ENCODE measurements at regions not wholly inside any gene's neighbourhood (a gene's known extent, or its start where the extent isn't known, plus 50 kb on each side); places are given as distances from the start of the nearest gene placed in this dataset.

DNA sequence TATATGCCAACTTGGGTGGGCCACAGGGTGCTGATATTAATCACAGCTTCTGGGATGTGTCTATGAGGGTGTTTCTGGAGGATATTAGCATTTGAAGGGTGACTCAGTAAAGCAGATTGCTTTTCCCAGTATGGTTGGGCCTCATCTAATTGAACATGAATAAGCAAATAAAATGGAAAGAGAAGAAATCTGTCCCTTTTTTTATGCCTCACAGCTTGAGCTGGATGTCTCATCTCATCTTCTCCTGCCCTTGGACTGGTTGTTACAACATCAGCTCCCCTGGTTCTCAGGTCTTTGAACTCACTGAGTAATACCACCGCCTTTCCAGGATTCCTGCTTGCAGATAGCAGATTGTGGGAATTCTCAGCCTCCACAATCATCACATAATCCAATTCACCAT, 1149.2 kb downstream of the PCDH18 start:
- 0% methylated on average over 1 of the region's 1 CpG for WGBS (ENCODE audit: insufficient coverage, insufficient replicate concordance, low lambda C conversion rate, missing lambda C conversion rate)
- Histone ChIP-seq H3K27me3 (replicated peaks in 1 of 2; ENCODE audit: control insufficient read depth in 2 of 2, insufficient read depth in 2 of 2, low read length in 1 of 2) (no peaks in the 10 kb centered on the region), H3K4me2 (ENCODE audit: control insufficient read depth, insufficient read depth) (no peak overlapping the region), H3K36me3 (ENCODE audit: control insufficient read depth in 2 of 2, insufficient read depth in 2 of 2, low read length in 1 of 2) (no peaks in the 10 kb centered on the region), H2AFZ (ENCODE audit: control insufficient read depth, low read depth, low read length) (no peak overlapping the region), H3K27ac (ENCODE audit: control insufficient read depth, insufficient read depth) (no peak overlapping the region), H3K9me3 (replicated peaks; ENCODE audit: control insufficient read depth, insufficient read depth, low read length) (no peaks in the 10 kb centered on the region), H3K79me2 (ENCODE audit: control insufficient read depth, insufficient read depth, low read length) (no peaks in the 10 kb centered on the region), H3K4me3 (no peak overlapping the region), H3K4me1 (ENCODE audit: control insufficient read depth, insufficient read depth, low read length) (no peaks in the 10 kb centered on the region), H4K20me1 (ENCODE audit: control insufficient read depth, insufficient read depth) (no peaks in the 10 kb centered on the region), H3K9ac (ENCODE audit: control insufficient read depth, insufficient read depth, low read length) (no peak overlapping the region)
- DNase-seq (ENCODE audit: low read depth, low spot score) = no peak
- POLR2A ChIA-PET = no interaction called here
- SMC1A ChIA-PET (ENCODE audit: uncharacterized antibody, unreplicated experiment) = no interaction called here
- FAIRE-seq = no peak
- CTCF ChIA-PET = interaction anchor here (1.2 kb wide), 1 partner anchor 482 kb away, joined by 3 read pairs; no protein-coding TSS in a partner anchor
- TF ChIP-seq BRCA1 (IDR thresholded peaks at IDR 0.05; ENCODE audit: low read depth, low read length) (no peak), MTA3 (IDR thresholded peaks at IDR 0.05; ENCODE audit: borderline replicate concordance, low read length) (no peak)
- RAD21 ChIA-PET (ENCODE audit: unreplicated experiment) = no interaction called here
- BruUV-seq (replicated peaks) = no TSS peak
- intact Hi-C loops (cut with micrococcal nuclease; ENCODE audit: unreplicated experiment) = no loop called here
- in situ Hi-C loops (cut with MboI) = no loop called here
- no peak for ATAC-seq

DNA sequence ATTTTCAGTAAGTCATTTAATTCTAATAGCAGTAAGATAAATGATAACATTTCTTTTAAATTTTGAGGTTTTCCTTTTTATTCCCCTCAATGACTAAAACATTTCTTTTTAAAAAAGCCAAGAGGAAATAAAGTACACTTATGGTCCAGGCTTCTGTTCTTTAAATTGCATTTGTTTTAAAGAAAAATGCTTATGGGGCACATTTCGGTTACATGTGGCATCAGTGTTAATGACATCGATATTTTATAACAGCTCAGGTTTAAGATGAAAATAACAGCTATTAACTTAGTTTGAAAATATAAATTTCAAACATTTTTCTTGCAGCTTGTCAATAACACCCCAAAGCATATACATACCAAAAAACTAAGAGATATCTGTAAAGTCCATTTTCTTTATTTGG, 1161.1 kb downstream of the PCDH18 start:
- POLR2A ChIA-PET = no interaction called here
- no TSS peak for BruUV-seq (replicated peaks)
- no peaks in the 10 kb centered on the region for H4K20me1 ChIP-seq (ENCODE audit: control insufficient read depth, insufficient read depth)
- H3K27me3 ChIP-seq (replicated peaks in 1 of 2; ENCODE audit: control insufficient read depth in 2 of 2, insufficient read depth in 2 of 2, low read length in 1 of 2) = no peaks in the 10 kb centered on the region
- no peak overlapping the region for H3K4me3 ChIP-seq
- H3K4me2 ChIP-seq (ENCODE audit: control insufficient read depth, insufficient read depth) = no peak overlapping the region
- intact Hi-C loops (cut with micrococcal nuclease; ENCODE audit: unreplicated experiment) = no loop called here
- FAIRE-seq (no peak), ATAC-seq (no peak), DNase-seq (ENCODE audit: low read depth, low spot score) (no peak)
- H3K4me1 ChIP-seq (ENCODE audit: control insufficient read depth, insufficient read depth, low read length) = no peaks in the 10 kb centered on the region
- no peak overlapping the region for H2AFZ ChIP-seq (ENCODE audit: control insufficient read depth, low read depth, low read length)
- no peak overlapping the region for H3K9ac ChIP-seq (ENCODE audit: control insufficient read depth, insufficient read depth, low read length)
- H3K36me3 ChIP-seq (ENCODE audit: control insufficient read depth in 2 of 2, insufficient read depth in 2 of 2, low read length in 1 of 2) = no peaks in the 10 kb centered on the region
- TF ChIP-seq RUNX3 (IDR thresholded peaks at IDR 0.05; ENCODE audit: low read length) (no peak), SRF (IDR thresholded peaks at IDR 0.05; ENCODE audit: low read depth in 2 of 2, low read length in 2 of 2) (no peak), MTA2 (IDR thresholded peaks at IDR 0.05; ENCODE audit: low read depth) (no peak), CEBPB (IDR thresholded peaks at IDR 0.05; ENCODE audit: borderline replicate concordance in 1 of 2, low read depth in 2 of 2, low read length in 2 of 2) (no peak)
- TF ChIP-seq, protein P1, sequence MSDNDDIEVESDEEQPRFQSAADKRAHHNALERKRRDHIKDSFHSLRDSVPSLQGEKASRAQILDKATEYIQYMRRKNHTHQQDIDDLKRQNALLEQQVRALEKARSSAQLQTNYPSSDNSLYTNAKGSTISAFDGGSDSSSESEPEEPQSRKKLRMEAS (IDR thresholded peaks at IDR 0.05; ENCODE audit: low read depth, low read length) = no peak
- TF ChIP-seq, protein P2, sequence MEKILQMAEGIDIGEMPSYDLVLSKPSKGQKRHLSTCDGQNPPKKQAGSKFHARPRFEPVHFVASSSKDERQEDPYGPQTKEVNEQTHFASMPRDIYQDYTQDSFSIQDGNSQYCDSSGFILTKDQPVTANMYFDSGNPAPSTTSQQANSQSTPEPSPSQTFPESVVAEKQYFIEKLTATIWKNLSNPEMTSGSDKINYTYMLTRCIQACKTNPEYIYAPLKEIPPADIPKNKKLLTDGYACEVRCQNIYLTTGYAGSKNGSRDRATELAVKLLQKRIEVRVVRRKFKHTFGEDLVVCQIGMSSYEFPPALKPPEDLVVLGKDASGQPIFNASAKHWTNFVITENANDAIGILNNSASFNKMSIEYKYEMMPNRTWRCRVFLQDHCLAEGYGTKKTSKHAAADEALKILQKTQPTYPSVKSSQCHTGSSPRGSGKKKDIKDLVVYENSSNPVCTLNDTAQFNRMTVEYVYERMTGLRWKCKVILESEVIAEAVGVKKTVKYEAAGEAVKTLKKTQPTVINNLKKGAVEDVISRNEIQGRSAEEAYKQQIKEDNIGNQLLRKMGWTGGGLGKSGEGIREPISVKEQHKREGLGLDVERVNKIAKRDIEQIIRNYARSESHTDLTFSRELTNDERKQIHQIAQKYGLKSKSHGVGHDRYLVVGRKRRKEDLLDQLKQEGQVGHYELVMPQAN (conservative IDR thresholded peaks at IDR 0.05) = no peak
- TF ChIP-seq, protein P3, sequence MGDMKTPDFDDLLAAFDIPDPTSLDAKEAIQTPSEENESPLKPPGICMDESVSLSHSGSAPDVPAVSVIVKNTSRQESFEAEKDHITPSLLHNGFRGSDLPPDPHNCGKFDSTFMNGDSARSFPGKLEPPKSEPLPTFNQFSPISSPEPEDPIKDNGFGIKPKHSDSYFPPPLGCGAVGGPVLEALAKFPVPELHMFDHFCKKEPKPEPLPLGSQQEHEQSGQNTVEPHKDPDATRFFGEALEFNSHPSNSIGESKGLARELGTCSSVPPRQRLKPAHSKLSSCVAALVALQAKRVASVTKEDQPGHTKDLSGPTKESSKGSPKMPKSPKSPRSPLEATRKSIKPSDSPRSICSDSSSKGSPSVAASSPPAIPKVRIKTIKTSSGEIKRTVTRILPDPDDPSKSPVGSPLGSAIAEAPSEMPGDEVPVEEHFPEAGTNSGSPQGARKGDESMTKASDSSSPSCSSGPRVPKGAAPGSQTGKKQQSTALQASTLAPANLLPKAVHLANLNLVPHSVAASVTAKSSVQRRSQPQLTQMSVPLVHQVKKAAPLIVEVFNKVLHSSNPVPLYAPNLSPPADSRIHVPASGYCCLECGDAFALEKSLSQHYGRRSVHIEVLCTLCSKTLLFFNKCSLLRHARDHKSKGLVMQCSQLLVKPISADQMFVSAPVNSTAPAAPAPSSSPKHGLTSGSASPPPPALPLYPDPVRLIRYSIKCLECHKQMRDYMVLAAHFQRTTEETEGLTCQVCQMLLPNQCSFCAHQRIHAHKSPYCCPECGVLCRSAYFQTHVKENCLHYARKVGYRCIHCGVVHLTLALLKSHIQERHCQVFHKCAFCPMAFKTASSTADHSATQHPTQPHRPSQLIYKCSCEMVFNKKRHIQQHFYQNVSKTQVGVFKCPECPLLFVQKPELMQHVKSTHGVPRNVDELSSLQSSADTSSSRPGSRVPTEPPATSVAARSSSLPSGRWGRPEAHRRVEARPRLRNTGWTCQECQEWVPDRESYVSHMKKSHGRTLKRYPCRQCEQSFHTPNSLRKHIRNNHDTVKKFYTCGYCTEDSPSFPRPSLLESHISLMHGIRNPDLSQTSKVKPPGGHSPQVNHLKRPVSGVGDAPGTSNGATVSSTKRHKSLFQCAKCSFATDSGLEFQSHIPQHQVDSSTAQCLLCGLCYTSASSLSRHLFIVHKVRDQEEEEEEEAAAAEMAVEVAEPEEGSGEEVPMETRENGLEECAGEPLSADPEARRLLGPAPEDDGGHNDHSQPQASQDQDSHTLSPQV (IDR thresholded peaks at IDR 0.05) = no peak
- WGBS (ENCODE audit: insufficient coverage, insufficient replicate concordance, low lambda C conversion rate, missing lambda C conversion rate) = 0% methylated on average over 2 of the region's 2 CpGs
- in situ Hi-C loops (cut with MboI) = no loop called here
- H3K79me2 ChIP-seq (ENCODE audit: control insufficient read depth, insufficient read depth, low read length) = no peaks in the 10 kb centered on the region
- RAD21 ChIA-PET (ENCODE audit: unreplicated experiment) = no interaction called here
- CTCF ChIA-PET = no interaction called here
- no peaks in the 10 kb centered on the region for H3K9me3 ChIP-seq (replicated peaks; ENCODE audit: control insufficient read depth, insufficient read depth, low read length)
- SMC1A ChIA-PET (ENCODE audit: uncharacterized antibody, unreplicated experiment) = no interaction called here
- no peak overlapping the region for H3K27ac ChIP-seq (ENCODE audit: control insufficient read depth, insufficient read depth)
